SK-N-SH (cell line): ENCODE measurements at regions not wholly inside any gene's neighbourhood (a gene's known extent, or its start where the extent isn't known, plus 50 kb on each side); places are given as distances from the start of the nearest gene placed in this dataset.

Experiments
- CTCF ChIA-PET: fragments of 300-600, 350-600 bp; formaldehyde crosslinking; extraction: SDS; loops from one replicate; lab custom pipeline; 2021; lab: Yijun Ruan, JAX
- POLR2A ChIA-PET: fragments of 350-600 bp; sonication (Branson Sonifier 250); formaldehyde crosslinking; extraction: SDS; loops from one replicate; lab custom pipeline; 2020; ENCODE audit warnings: antibody characterized with exemption, inconsistent platforms; lab: Yijun Ruan, JAX
- DNase-seq: peaks from one replicate; pipeline ENCODE4 v3.0.0; 2012
- H2AFZ ChIP-seq: fragments of 200-600 bp; sonication (generic); 2 replicates; pipeline ENCODE4 v1.8.1; 2016; ENCODE audit warnings: antibody characterized with exemption, mild to moderate bottlenecking, low read depth
- H3F3A ChIP-seq: fragments of 200-600 bp; sonication (generic); replicated peaks from 2 replicates; pipeline ENCODE3; 2016; ENCODE audit warnings: antibody characterized with exemption, mild to moderate bottlenecking; ENCODE audit not compliant: insufficient read depth
- H3K27ac ChIP-seq, 2 experiments: fragments of 200-500 bp in 1 of 2; fragments of 200-600 bp in 1 of 2; sonication (Bioruptor generic) in 1 of 2; sonication (generic), shearing (Covaris generic) in 1 of 2; 2 replicates each; pipeline versions ENCODE4 v1.5.1 to v1.6.1; 2014 to 2016; ENCODE audit warnings: low read depth in 2 of 2, inconsistent platforms in 1 of 2, low read length in 1 of 2, mild to moderate bottlenecking in 1 of 2, mixed read lengths in 1 of 2
- H3K27me3 ChIP-seq: fragments of 200-600 bp; sonication (generic), shearing (Covaris generic); 2 replicates; pipeline ENCODE4 v1.6.1; 2016; ENCODE audit warnings: mixed run types; ENCODE audit not compliant: insufficient read depth
- H3K36me3 ChIP-seq, 2 experiments: fragments of 200-500 bp in 1 of 2; fragments of 200-600 bp in 1 of 2; sonication (Bioruptor generic) in 1 of 2; sonication (generic) in 1 of 2; replicated peaks in 1 of 2; 2 replicates each; pipeline versions ENCODE3 to v1.5.1; 2014 to 2016; ENCODE audit warnings: low read length in 1 of 2, mild to moderate bottlenecking in 1 of 2; ENCODE audit not compliant: insufficient read depth in 2 of 2, control insufficient read depth in 1 of 2
- H3K4me1 ChIP-seq, 2 experiments: fragments of 200-500 bp in 1 of 2; fragments of 200-600 bp in 1 of 2; sonication (Bioruptor generic) in 1 of 2; sonication (generic), shearing (Covaris generic) in 1 of 2; 2 replicates each; pipeline versions ENCODE4 v1.5.1 to v1.6.1; 2014 to 2016; ENCODE audit warnings: low read depth in 1 of 2, low read length in 1 of 2, mixed run types in 1 of 2; ENCODE audit not compliant: insufficient read depth in 2 of 2, control insufficient read depth in 1 of 2
- H3K4me2 ChIP-seq: fragments of 200-600 bp; sonication (generic), shearing (Covaris generic); 2 replicates; pipeline ENCODE4 v1.6.1; 2017; ENCODE audit warnings: mixed run types
- H3K4me3 ChIP-seq, 2 experiments: fragments of 200-500 bp in 1 of 2; fragments of 200-600 bp in 1 of 2; sonication (Bioruptor generic) in 1 of 2; sonication (generic), shearing (Covaris generic) in 1 of 2; 2 replicates each; pipeline versions ENCODE4 v1.5.1 to v1.8.1; 2014 to 2016; ENCODE audit warnings: low read depth in 2 of 2, inconsistent platforms in 1 of 2, low read length in 1 of 2, mild to moderate bottlenecking in 1 of 2, mixed read lengths in 1 of 2, moderate library complexity in 1 of 2
- H3K79me2 ChIP-seq: fragments of 200-600 bp; sonication (generic); 2 replicates; pipeline ENCODE4 v1.8.1; 2017; ENCODE audit warnings: mild to moderate bottlenecking; ENCODE audit not compliant: insufficient read depth
- H3K9ac ChIP-seq: fragments of 200-600 bp; sonication (generic); 2 replicates; pipeline ENCODE4 v1.6.1; 2017; ENCODE audit warnings: mixed run types
- H3K9me2 ChIP-seq: fragments of 200-600 bp; sonication (generic); 2 replicates; pipeline ENCODE4 v1.6.1; 2017; ENCODE audit warnings: mixed run types
- H3K9me3 ChIP-seq: fragments of 200-600 bp; sonication (generic); 2 replicates; pipeline ENCODE4 v1.6.1; 2017; ENCODE audit warnings: mixed run types, mild to moderate bottlenecking, moderate library complexity
- H4K20me1 ChIP-seq: fragments of 200-600 bp; sonication (generic); 2 replicates; pipeline ENCODE4 v1.6.1; 2017; ENCODE audit warnings: mild to moderate bottlenecking, mixed run types; ENCODE audit not compliant: insufficient read depth
- CTCF ChIP-seq: fragments of 200-600 bp; sonication (generic); IDR thresholded peaks from 2 replicates; pipeline ENCODE4 v1.6.1; 2017; ENCODE audit warnings: antibody characterized with exemption, mild to moderate bottlenecking, moderate library complexity
- ELF1 ChIP-seq: IDR thresholded peaks from 2 replicates; pipeline ENCODE4 v1.4.0; 2012
- EP300 ChIP-seq, 2 experiments: IDR thresholded peaks; 2 replicates each; pipeline versions ENCODE4 v1.4.0 to v1.6.1; 2012; ENCODE audit warnings: borderline replicate concordance in 1 of 2, low read depth in 1 of 2, low read length in 1 of 2
- EZH2phosphoT487 ChIP-seq: fragments of 200-600 bp; sonication (generic); IDR thresholded peaks from 2 replicates; pipeline ENCODE4 v1.6.1; 2017; ENCODE audit warnings: low read depth, mixed run types, mild to moderate bottlenecking, antibody characterized with exemption, moderate library complexity, borderline replicate concordance
- FOXJ3 ChIP-seq: sonication (generic); formaldehyde crosslinking; IDR thresholded peaks from 2 replicates; pipeline ENCODE4 v1.5.1; 2020; ENCODE audit warnings: mild to moderate bottlenecking, missing genetic modification reagents
- FOXM1 ChIP-seq: IDR thresholded peaks from 2 replicates; pipeline ENCODE4 v1.4.0; 2012; ENCODE audit warnings: low read depth, mild to moderate bottlenecking
- GABPA ChIP-seq: IDR thresholded peaks from 2 replicates; pipeline ENCODE4 v1.4.0; 2012; ENCODE audit warnings: low read depth, mild to moderate bottlenecking
- MXI1 ChIP-seq: IDR thresholded peaks from 2 replicates; pipeline ENCODE4 v1.6.1; 2012; ENCODE audit warnings: mild to moderate bottlenecking, low read depth, low read length, improper control_type of control experiment
- PBX3 ChIP-seq: IDR thresholded peaks from 2 replicates; pipeline ENCODE4; 2012
- RAD21 ChIP-seq: IDR thresholded peaks from 2 replicates; pipeline ENCODE4 v1.6.1; 2012; ENCODE audit warnings: mild to moderate bottlenecking, low read length
- RCOR1 ChIP-seq: fragments of 150-350 bp; IDR thresholded peaks from 2 replicates; pipeline ENCODE4 v1.6.1; 2017; ENCODE audit warnings: antibody characterized with exemption, low read length
- RFX5 ChIP-seq: IDR thresholded peaks from 2 replicates; pipeline ENCODE4 v1.6.1; 2012; ENCODE audit warnings: mild to moderate bottlenecking, improper control_type of control experiment, low read length
- TCF12 ChIP-seq: IDR thresholded peaks from 2 replicates; pipeline ENCODE4 v1.4.0; 2012
- TEAD4 ChIP-seq: IDR thresholded peaks from 2 replicates; pipeline ENCODE4 v1.4.0; 2012; ENCODE audit warnings: mild to moderate bottlenecking, borderline replicate concordance; ENCODE audit not compliant: insufficient read depth
- USF2 ChIP-seq: fragments of 150-350 bp; IDR thresholded peaks from 2 replicates; pipeline ENCODE4 v1.6.1; 2017; ENCODE audit warnings: antibody characterized with exemption, low read length, low read depth, borderline replicate concordance
- WGBS: methylation state at CpG from one replicate; pipeline ENCODE4 v1.1.6; 2017; ENCODE audit warnings: low lambda C conversion rate; 5-methylcytosine and 5-hydroxymethylcytosine counted together
- TF ChIP-seq, protein P1 (sequence below): IDR thresholded peaks from 2 replicates; pipeline ENCODE4 v1.4.0; 2012; ENCODE audit warnings: low read depth
- TF ChIP-seq, protein P2 (sequence below): IDR thresholded peaks from 2 replicates; pipeline ENCODE4 v1.4.0; 2012; ENCODE audit warnings: low read depth, borderline replicate concordance
- TF ChIP-seq, protein P3 (sequence below): IDR thresholded peaks from 2 replicates; pipeline ENCODE4 v1.6.1; 2012; ENCODE audit warnings: mild to moderate bottlenecking, low read depth, low read length, moderate library complexity

DNA sequence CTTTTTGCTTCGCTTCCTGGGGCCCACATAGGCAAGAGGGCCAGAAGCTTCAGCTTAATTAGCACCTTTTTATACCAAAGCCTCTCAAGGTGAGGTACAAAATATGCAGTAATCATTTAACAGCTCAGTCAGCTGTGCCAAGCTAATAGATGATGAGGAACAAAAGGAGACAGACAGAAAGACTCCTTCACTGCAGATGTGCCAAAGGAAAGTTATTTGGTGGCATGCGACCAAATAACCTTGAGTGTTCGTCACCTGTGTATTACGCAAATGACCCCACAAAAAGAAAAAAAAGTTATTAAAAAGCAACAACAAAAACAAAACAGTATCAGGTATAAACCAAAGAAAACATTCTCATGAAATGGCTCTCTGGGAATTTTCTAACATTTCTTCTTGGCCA, 325.8 kb upstream of the IGF1R start:
- 12% methylated on average over 4 of the region's 4 CpGs for WGBS
- H3K27me3 ChIP-seq, result peaks cover 11% of the 10 kb centered on the region; the same call in 1 of the 2 replicates
- no peaks in the 10 kb centered on the region for H3K36me3 ChIP-seq
- DNase-seq, result no peak
- no peak overlapping the region for H3K9ac ChIP-seq
- ChIA-PET CTCF (interaction anchor here (1.0 kb wide), 2 partner anchors 11 to 30 kb away, joined by 6 to 9 read pairs; no protein-coding TSS in a partner anchor), POLR2A (interaction anchor here (0.7 kb wide), 1 partner anchor 25 kb away, joined by 3 read pairs; no protein-coding TSS in a partner anchor)
- H3K4me3 ChIP-seq, result no peak overlapping the region
- H3K9me2 ChIP-seq, result no peaks in the 10 kb centered on the region
- no peaks in the 10 kb centered on the region for H3F3A ChIP-seq
- H3K4me2 ChIP-seq, result no peak overlapping the region
- H3K27ac ChIP-seq, result no peak overlapping the region
- H3K79me2 ChIP-seq, result no peaks in the 10 kb centered on the region
- H3K4me1 ChIP-seq, result no peaks in the 10 kb centered on the region
- TF ChIP-seq, protein P1, sequence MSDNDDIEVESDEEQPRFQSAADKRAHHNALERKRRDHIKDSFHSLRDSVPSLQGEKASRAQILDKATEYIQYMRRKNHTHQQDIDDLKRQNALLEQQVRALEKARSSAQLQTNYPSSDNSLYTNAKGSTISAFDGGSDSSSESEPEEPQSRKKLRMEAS, result no peak
- TF ChIP-seq MXI1 (no peak), EZH2phosphoT487 (no peak), TCF12 (no peak), GABPA (no peak), USF2 (no peak), RFX5 (no peak), FOXJ3 (no peak), RAD21 (no peak), CTCF (no peak), PBX3 (no peak), RCOR1 (no peak), ELF1 (no peak), TEAD4 (no peak), EP300 (IDR thresholded peaks at IDR 0.05; ENCODE audit: borderline replicate concordance in 1 of 2, low read depth in 1 of 2, low read length in 1 of 2) (no peak), FOXM1 (no peak)
- TF ChIP-seq, protein P2, sequence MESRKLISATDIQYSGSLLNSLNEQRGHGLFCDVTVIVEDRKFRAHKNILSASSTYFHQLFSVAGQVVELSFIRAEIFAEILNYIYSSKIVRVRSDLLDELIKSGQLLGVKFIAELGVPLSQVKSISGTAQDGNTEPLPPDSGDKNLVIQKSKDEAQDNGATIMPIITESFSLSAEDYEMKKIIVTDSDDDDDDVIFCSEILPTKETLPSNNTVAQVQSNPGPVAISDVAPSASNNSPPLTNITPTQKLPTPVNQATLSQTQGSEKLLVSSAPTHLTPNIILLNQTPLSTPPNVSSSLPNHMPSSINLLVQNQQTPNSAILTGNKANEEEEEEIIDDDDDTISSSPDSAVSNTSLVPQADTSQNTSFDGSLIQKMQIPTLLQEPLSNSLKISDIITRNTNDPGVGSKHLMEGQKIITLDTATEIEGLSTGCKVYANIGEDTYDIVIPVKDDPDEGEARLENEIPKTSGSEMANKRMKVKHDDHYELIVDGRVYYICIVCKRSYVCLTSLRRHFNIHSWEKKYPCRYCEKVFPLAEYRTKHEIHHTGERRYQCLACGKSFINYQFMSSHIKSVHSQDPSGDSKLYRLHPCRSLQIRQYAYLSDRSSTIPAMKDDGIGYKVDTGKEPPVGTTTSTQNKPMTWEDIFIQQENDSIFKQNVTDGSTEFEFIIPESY, result no peak
- TF ChIP-seq, protein P3, sequence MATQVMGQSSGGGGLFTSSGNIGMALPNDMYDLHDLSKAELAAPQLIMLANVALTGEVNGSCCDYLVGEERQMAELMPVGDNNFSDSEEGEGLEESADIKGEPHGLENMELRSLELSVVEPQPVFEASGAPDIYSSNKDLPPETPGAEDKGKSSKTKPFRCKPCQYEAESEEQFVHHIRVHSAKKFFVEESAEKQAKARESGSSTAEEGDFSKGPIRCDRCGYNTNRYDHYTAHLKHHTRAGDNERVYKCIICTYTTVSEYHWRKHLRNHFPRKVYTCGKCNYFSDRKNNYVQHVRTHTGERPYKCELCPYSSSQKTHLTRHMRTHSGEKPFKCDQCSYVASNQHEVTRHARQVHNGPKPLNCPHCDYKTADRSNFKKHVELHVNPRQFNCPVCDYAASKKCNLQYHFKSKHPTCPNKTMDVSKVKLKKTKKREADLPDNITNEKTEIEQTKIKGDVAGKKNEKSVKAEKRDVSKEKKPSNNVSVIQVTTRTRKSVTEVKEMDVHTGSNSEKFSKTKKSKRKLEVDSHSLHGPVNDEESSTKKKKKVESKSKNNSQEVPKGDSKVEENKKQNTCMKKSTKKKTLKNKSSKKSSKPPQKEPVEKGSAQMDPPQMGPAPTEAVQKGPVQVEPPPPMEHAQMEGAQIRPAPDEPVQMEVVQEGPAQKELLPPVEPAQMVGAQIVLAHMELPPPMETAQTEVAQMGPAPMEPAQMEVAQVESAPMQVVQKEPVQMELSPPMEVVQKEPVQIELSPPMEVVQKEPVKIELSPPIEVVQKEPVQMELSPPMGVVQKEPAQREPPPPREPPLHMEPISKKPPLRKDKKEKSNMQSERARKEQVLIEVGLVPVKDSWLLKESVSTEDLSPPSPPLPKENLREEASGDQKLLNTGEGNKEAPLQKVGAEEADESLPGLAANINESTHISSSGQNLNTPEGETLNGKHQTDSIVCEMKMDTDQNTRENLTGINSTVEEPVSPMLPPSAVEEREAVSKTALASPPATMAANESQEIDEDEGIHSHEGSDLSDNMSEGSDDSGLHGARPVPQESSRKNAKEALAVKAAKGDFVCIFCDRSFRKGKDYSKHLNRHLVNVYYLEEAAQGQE, result no peak
- no peaks in the 10 kb centered on the region for H4K20me1 ChIP-seq
- no peak overlapping the region for H2AFZ ChIP-seq
- H3K9me3 ChIP-seq, result no peaks in the 10 kb centered on the region
